NCI-H774 (cell line): ENCODE measurements at regions not wholly inside any gene's neighbourhood (a gene's known extent, or its start where the extent isn't known, plus 50 kb on each side); places are given as distances from the start of the nearest gene placed in this dataset.

Experiments
- DNase-seq: peaks from one replicate; lab custom pipeline; 2025; lab: John Stamatoyannopoulos, UW

GRCh38 chr14:66197276-66197675 lies 288.9 kb upstream of the CCDC196 start:
- no peak for DNase-seq

GRCh38 chr14:66206554-66206953 lies 279.6 kb upstream of the CCDC196 start:
- no peak for DNase-seq

- DNase-seq, result no peak
Measured at GRCh38 chr14:66216763-66217162, 269.4 kb upstream of the CCDC196 start.

- no peak for DNase-seq
Measured at GRCh38 chr14:66219886-66220285, 266.3 kb upstream of the CCDC196 start.

- DNase-seq, result no peak
Measured at GRCh38 chr14:66224492-66225178, 261.5 kb upstream of the CCDC196 start.

GRCh38 chr14:66225337-66225736 lies 260.8 kb upstream of the CCDC196 start:
- no peak for DNase-seq

- no peak for DNase-seq
Measured at GRCh38 chr14:66228267-66228970, 257.8 kb upstream of the CCDC196 start.

- no peak for DNase-seq
Measured at GRCh38 chr14:66231820-66232219, 254.4 kb upstream of the CCDC196 start.

GRCh38 chr14:66233591-66233990 lies 252.6 kb upstream of the CCDC196 start:
- no peak for DNase-seq

- no peak for DNase-seq
Measured at GRCh38 chr14:66234411-66234810, 251.8 kb upstream of the CCDC196 start.

- no peak for DNase-seq
Measured at GRCh38 chr14:66237741-66238140, 248.4 kb upstream of the CCDC196 start.

- DNase-seq, result no peak
Measured at GRCh38 chr14:66238969-66239368, 247.2 kb upstream of the CCDC196 start.

- DNase-seq, result no peak
Measured at GRCh38 chr14:66239589-66239988, 246.6 kb upstream of the CCDC196 start.

GRCh38 chr14:66240105-66240504 lies 246.1 kb upstream of the CCDC196 start:
- DNase-seq, result no peak

- DNase-seq, result no peak
Measured at GRCh38 chr14:66242001-66242400, 244.2 kb upstream of the CCDC196 start.

GRCh38 chr14:66244834-66245233 lies 241.3 kb upstream of the CCDC196 start:
- DNase-seq, result no peak

- no peak for DNase-seq
Measured at GRCh38 chr14:66247662-66248193, 238.4 kb upstream of the CCDC196 start.

- no peak for DNase-seq
Measured at GRCh38 chr14:66248256-66248655, 237.9 kb upstream of the CCDC196 start.

- DNase-seq, result no peak
Measured at GRCh38 chr14:66249544-66249943, 236.6 kb upstream of the CCDC196 start.

GRCh38 chr14:66254038-66254437 lies 232.1 kb upstream of the CCDC196 start:
- no peak for DNase-seq

- no peak for DNase-seq
Measured at GRCh38 chr14:66268802-66269334, 217.3 kb upstream of the CCDC196 start.

- no peak for DNase-seq
Measured at GRCh38 chr14:66272221-66272620, 213.9 kb upstream of the CCDC196 start.

GRCh38 chr14:66273261-66273832 lies 212.8 kb upstream of the CCDC196 start:
- no peak for DNase-seq
